Neural cell (in vitro differentiated cells): ENCODE measurements at regions not wholly inside any gene's neighbourhood (a gene's known extent, or its start where the extent isn't known, plus 50 kb on each side); places are given as distances from the start of the nearest gene placed in this dataset.

Experiments used
- CTCF ChIP-seq: fragments of 450-650 bp; IDR thresholded peaks from 2 replicates; pipeline ENCODE4 v1.5.1; 2014; ENCODE audit warnings: antibody characterized with exemption, mild to moderate bottlenecking, moderate library complexity; ENCODE audit not compliant: poor library complexity, severe bottlenecking
- EZH2 ChIP-seq: fragments of 200-600, 300-800 bp; shearing (Covaris generic), sonication (generic); IDR thresholded peaks from 2 replicates; pipeline ENCODE4 v1.6.1; 2014; ENCODE audit warnings: antibody characterized with exemption, low read length, borderline replicate concordance, mild to moderate bottlenecking; ENCODE audit not compliant: insufficient read depth, poor library complexity, severe bottlenecking
- MXI1 ChIP-seq: fragments of 450-650 bp; conservative IDR thresholded peaks from 2 replicates; pipeline ENCODE4 v1.6.1; 2014; ENCODE audit warnings: antibody characterized with exemption, mild to moderate bottlenecking; ENCODE audit not compliant: poor library complexity, severe bottlenecking
- POLR2AphosphoS5 ChIP-seq: IDR thresholded peaks from 2 replicates; pipeline ENCODE4 v1.6.1; 2012
- SMC3 ChIP-seq: fragments of 450-650 bp; conservative IDR thresholded peaks from 2 replicates; pipeline ENCODE4 v1.6.1; 2014; ENCODE audit warnings: antibody characterized with exemption, mild to moderate bottlenecking, moderate library complexity; ENCODE audit not compliant: poor library complexity
- TAF1 ChIP-seq: IDR thresholded peaks from 2 replicates; pipeline ENCODE4 v1.6.1; 2012; ENCODE audit warnings: low read depth

GRCh38 chr4:177771645-177772044 lies 329.4 kb upstream of the AGA start:
- TF ChIP-seq CTCF (no peak), EZH2 (no peak), SMC3 (no peak), POLR2AphosphoS5 (no peak), MXI1 (no peak), TAF1 (no peak)
